ENCODE measurements at regions not wholly inside any gene's neighbourhood (a gene's known extent, or its start where the extent isn't known, plus 50 kb on each side); places are given as distances from the start of the nearest gene placed in this dataset.

DNA sequence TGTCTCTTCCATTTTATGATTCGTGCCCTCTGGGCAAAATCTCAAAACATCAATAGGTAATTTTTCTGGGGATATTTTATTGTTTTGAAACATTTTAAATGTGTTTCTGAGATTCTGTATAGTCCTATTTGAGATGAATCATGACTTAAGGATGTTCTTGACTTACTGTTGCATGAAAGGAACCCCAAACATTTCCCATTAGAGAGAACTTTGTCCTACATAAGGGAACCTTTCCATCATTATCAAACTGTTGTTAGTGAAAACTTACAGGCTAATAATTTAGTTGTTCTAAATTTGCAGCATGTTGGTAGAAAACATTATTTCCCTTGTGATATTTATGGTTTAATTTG, 523.3 kb downstream of the PPARGC1A start (continued):
- no peak for TF ChIP-seq ZBTB33 (IDR thresholded peaks at IDR 0.05)
- TF ChIP-seq TAF1 (conservative IDR thresholded peaks at IDR 0.05), result no peak

- no peak for DNase-seq (ENCODE audit: low spot score)
- Histone ChIP-seq H3K36me3 (ENCODE audit: control insufficient read depth in 4 of 4, insufficient read depth in 3 of 4, low read depth in 1 of 4, low read length in 3 of 4) (no peaks in the 10 kb centered on the region), H3K27me3 (ENCODE audit: control insufficient read depth in 4 of 4, insufficient read depth in 4 of 4, low read length in 3 of 4) (no peaks in the 10 kb centered on the region), H3K4me3 (ENCODE audit: low read depth in 1 of 3, low read length in 3 of 3) (no peak overlapping the region), H3K9me3 (ENCODE audit: control insufficient read depth in 4 of 4, low read length in 3 of 4) (no peaks in the 10 kb centered on the region), H3K4me1 (ENCODE audit: control insufficient read depth in 4 of 4, insufficient read depth in 4 of 4, low read length in 3 of 4) (no peaks in the 10 kb centered on the region), H3K9ac (ENCODE audit: low read depth in 1 of 2, low read length in 2 of 2) (no peak overlapping the region), H3K27ac (ENCODE audit: low read depth in 1 of 2, low read length in 2 of 2) (no peak overlapping the region)
- WGBS, result 90% methylated on average over 2 of the region's 2 CpGs
- TF ChIP-seq RXRA (IDR thresholded peaks at IDR 0.05), result no peak
Measured at GRCh38 chr4:23365871-23366556, 523.8 kb downstream of the PPARGC1A start.

DNA sequence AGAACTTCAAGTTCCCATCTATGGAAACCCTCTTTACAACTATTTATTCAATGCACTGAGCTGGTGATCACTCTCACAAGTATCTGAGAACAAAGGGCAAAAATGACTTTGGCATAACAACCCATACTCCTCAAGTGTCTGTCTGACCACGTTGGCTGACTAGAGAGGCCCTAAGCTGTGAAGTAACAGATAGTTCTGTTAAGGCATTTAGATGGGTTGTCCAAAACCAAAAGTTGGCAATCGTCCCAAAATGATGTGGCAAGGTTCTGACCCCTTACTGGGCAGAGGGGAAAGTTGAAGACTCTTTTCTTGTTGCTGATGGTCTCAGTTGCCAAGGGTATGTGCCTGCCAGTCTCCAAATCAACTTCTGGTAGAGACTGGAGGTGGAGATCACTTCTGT, 524.8 kb downstream of the PPARGC1A start:
- no peaks in the 10 kb centered on the region for H3K4me1 ChIP-seq (ENCODE audit: control insufficient read depth in 4 of 4, insufficient read depth in 4 of 4, low read length in 3 of 4)
- no peak overlapping the region for H3K27ac ChIP-seq (ENCODE audit: low read depth in 1 of 2, low read length in 2 of 2)
- no peak overlapping the region for H3K9ac ChIP-seq (ENCODE audit: low read depth in 1 of 2, low read length in 2 of 2)
- DNase-seq (ENCODE audit: low spot score), result no peak
- 49% methylated on average over 2 of the region's 2 CpGs for WGBS
- H3K4me3 ChIP-seq (ENCODE audit: low read depth in 1 of 3, low read length in 3 of 3), result no peak overlapping the region
- H3K9me3 ChIP-seq (ENCODE audit: control insufficient read depth in 4 of 4, low read length in 3 of 4), result no peaks in the 10 kb centered on the region
- no peaks in the 10 kb centered on the region for H3K36me3 ChIP-seq (ENCODE audit: control insufficient read depth in 4 of 4, insufficient read depth in 3 of 4, low read depth in 1 of 4, low read length in 3 of 4)
- no peaks in the 10 kb centered on the region for H3K27me3 ChIP-seq (ENCODE audit: control insufficient read depth in 4 of 4, insufficient read depth in 4 of 4, low read length in 3 of 4)
- TF ChIP-seq NR2F2 (IDR thresholded peaks at IDR 0.05), result no peak
- no peak for TF ChIP-seq JUND (IDR thresholded peaks at IDR 0.05)
- TF ChIP-seq FOXA1 (IDR thresholded peaks at IDR 0.05), result no peak
- TF ChIP-seq RAD21 (IDR thresholded peaks at IDR 0.05), result no peak
- TF ChIP-seq, protein P1, sequence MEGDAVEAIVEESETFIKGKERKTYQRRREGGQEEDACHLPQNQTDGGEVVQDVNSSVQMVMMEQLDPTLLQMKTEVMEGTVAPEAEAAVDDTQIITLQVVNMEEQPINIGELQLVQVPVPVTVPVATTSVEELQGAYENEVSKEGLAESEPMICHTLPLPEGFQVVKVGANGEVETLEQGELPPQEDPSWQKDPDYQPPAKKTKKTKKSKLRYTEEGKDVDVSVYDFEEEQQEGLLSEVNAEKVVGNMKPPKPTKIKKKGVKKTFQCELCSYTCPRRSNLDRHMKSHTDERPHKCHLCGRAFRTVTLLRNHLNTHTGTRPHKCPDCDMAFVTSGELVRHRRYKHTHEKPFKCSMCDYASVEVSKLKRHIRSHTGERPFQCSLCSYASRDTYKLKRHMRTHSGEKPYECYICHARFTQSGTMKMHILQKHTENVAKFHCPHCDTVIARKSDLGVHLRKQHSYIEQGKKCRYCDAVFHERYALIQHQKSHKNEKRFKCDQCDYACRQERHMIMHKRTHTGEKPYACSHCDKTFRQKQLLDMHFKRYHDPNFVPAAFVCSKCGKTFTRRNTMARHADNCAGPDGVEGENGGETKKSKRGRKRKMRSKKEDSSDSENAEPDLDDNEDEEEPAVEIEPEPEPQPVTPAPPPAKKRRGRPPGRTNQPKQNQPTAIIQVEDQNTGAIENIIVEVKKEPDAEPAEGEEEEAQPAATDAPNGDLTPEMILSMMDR (IDR thresholded peaks at IDR 0.05; ENCODE audit: low read depth, low read length, missing input control), result no peak
- no peak for TF ChIP-seq GABPA (IDR thresholded peaks at IDR 0.05 in 1 of 2, conservative IDR thresholded peaks at IDR 0.05 in 1 of 2)
- no peak for TF ChIP-seq ATF3 (IDR thresholded peaks at IDR 0.05)
- TF ChIP-seq, protein P2, sequence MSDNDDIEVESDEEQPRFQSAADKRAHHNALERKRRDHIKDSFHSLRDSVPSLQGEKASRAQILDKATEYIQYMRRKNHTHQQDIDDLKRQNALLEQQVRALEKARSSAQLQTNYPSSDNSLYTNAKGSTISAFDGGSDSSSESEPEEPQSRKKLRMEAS (IDR thresholded peaks at IDR 0.05), result no peak
- TF ChIP-seq YY1 (IDR thresholded peaks at IDR 0.05), result no peak
- TF ChIP-seq, protein P3, sequence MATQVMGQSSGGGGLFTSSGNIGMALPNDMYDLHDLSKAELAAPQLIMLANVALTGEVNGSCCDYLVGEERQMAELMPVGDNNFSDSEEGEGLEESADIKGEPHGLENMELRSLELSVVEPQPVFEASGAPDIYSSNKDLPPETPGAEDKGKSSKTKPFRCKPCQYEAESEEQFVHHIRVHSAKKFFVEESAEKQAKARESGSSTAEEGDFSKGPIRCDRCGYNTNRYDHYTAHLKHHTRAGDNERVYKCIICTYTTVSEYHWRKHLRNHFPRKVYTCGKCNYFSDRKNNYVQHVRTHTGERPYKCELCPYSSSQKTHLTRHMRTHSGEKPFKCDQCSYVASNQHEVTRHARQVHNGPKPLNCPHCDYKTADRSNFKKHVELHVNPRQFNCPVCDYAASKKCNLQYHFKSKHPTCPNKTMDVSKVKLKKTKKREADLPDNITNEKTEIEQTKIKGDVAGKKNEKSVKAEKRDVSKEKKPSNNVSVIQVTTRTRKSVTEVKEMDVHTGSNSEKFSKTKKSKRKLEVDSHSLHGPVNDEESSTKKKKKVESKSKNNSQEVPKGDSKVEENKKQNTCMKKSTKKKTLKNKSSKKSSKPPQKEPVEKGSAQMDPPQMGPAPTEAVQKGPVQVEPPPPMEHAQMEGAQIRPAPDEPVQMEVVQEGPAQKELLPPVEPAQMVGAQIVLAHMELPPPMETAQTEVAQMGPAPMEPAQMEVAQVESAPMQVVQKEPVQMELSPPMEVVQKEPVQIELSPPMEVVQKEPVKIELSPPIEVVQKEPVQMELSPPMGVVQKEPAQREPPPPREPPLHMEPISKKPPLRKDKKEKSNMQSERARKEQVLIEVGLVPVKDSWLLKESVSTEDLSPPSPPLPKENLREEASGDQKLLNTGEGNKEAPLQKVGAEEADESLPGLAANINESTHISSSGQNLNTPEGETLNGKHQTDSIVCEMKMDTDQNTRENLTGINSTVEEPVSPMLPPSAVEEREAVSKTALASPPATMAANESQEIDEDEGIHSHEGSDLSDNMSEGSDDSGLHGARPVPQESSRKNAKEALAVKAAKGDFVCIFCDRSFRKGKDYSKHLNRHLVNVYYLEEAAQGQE (IDR thresholded peaks at IDR 0.05), result no peak
- no peak for TF ChIP-seq SP1 (IDR thresholded peaks at IDR 0.05)
